ENCODE measurements at regions not wholly inside any gene's neighbourhood (a gene's known extent, or its start where the extent isn't known, plus 50 kb on each side); places are given as distances from the start of the nearest gene placed in this dataset.

GRCh38 chr4:13169731-13170525 lies 314.2 kb downstream of the RAB28 start:
- ATAC-seq (no peak), FAIRE-seq (no peak), DNase-seq (ENCODE audit: extremely low read depth in 1 of 4, low spot score in 3 of 4) (no peak)
- ChIA-PET POLR2A (interaction anchor here (1.1 kb wide), 1 partner anchor 23 kb away, joined by 3 read pairs; no protein-coding TSS in a partner anchor), CTCF (ENCODE audit: low intra/inter-chr PET ratio) (no interaction called here)
- 0% methylated on average over 3 of the region's 3 CpGs for WGBS (ENCODE audit: insufficient coverage, low coverage, missing lambda C conversion rate)
- no peaks in the 10 kb centered on the region for H3K79me2 ChIP-seq (ENCODE audit: control insufficient read depth, insufficient read depth, low read length)
- no peaks in the 10 kb centered on the region for H3K36me3 ChIP-seq (ENCODE audit: control insufficient read depth, insufficient read depth, low read length)
- BruUV-seq (replicated peaks): no TSS peak
- no peak overlapping the region for H3K27ac ChIP-seq (ENCODE audit: extremely low read depth, low read depth, low read length)
- intact Hi-C loops (cut with micrococcal nuclease) (no loop called here), in situ Hi-C loops (cut with MboI) (no loop called here)
- no peak overlapping the region for H3K4me2 ChIP-seq (ENCODE audit: insufficient read depth, low read length)
- H4K20me1 ChIP-seq (replicated peaks; ENCODE audit: control insufficient read depth, insufficient read depth, low read length): no peaks in the 10 kb centered on the region
- no peaks in the 10 kb centered on the region for H3K4me1 ChIP-seq (replicated peaks in 1 of 2; ENCODE audit: control insufficient read depth in 2 of 2, insufficient read depth in 2 of 2, low read length in 2 of 2)
- H2AFZ ChIP-seq (ENCODE audit: low read depth, low read length): no peak overlapping the region
- peaks cover 0 to 8% of the 10 kb centered on the region in 2 experiments; a peak in 2 of 5 replicates for H3K27me3 ChIP-seq (ENCODE audit: control insufficient read depth in 2 of 2, insufficient read depth in 2 of 2, low read length in 2 of 2)
- no peaks in the 10 kb centered on the region for H3K9me1 ChIP-seq (ENCODE audit: control insufficient read depth, insufficient read depth, low read length)
- H3K9ac ChIP-seq (ENCODE audit: insufficient read depth in 1 of 2, low read depth in 2 of 2, low read length in 2 of 2): no peak overlapping the region
- H3K9me3 ChIP-seq (replicated peaks; ENCODE audit: control insufficient read depth, insufficient read depth, low read depth, low read length): no peaks in the 10 kb centered on the region
- no peak overlapping the region for H3K4me3 ChIP-seq
- TF ChIP-seq VEZF1 (CRISPR knock-in tag; IDR thresholded peaks at IDR 0.05): no peak
- TF ChIP-seq C11orf30 (IDR thresholded peaks at IDR 0.05; ENCODE audit: low read depth): no peak
- TF ChIP-seq JUN (IDR thresholded peaks at IDR 0.05; ENCODE audit: borderline replicate concordance, low read depth, low read length): no peak
- no peak for TF ChIP-seq JUN (CRISPR knock-in tag; IDR thresholded peaks at IDR 0.05; ENCODE audit: borderline replicate concordance)
- no peak for TF ChIP-seq ZNF134 (CRISPR knock-in tag; conservative IDR thresholded peaks at IDR 0.05)
- TF ChIP-seq CLOCK (CRISPR knock-in tag; IDR thresholded peaks at IDR 0.05; ENCODE audit: borderline replicate concordance): no peak
- TF ChIP-seq MYC (IDR thresholded peaks at IDR 0.05; ENCODE audit: low read depth, low read length): no peak
- TF ChIP-seq MYC (CRISPR knock-in tag; IDR thresholded peaks at IDR 0.05; ENCODE audit: borderline replicate concordance, low read depth): no peak
- TF ChIP-seq GTF2F1 (IDR thresholded peaks at IDR 0.05; ENCODE audit: low read depth, low read length): no peak
- TF ChIP-seq FOXK2 (conservative IDR thresholded peaks at IDR 0.05 in 1 of 2, IDR thresholded peaks at IDR 0.05 in 1 of 2; ENCODE audit: low read depth in 2 of 2): no peak
- TF ChIP-seq ZKSCAN8 (CRISPR knock-in tag; IDR thresholded peaks at IDR 0.05): no peak
- TF ChIP-seq ZZZ3 (IDR thresholded peaks at IDR 0.05): no peak
- no peak for TF ChIP-seq ZNF57 (CRISPR knock-in tag; IDR thresholded peaks at IDR 0.05)
- no peak for TF ChIP-seq ZNF197 (CRISPR knock-in tag; IDR thresholded peaks at IDR 0.05; ENCODE audit: low read depth)
- no peak for TF ChIP-seq CHD2 (IDR thresholded peaks at IDR 0.05; ENCODE audit: low read depth, low read length)
- TF ChIP-seq ZFP91 (CRISPR knock-in tag; IDR thresholded peaks at IDR 0.05): no peak
- TF ChIP-seq ZNF133 (CRISPR knock-in tag; IDR thresholded peaks at IDR 0.05): no peak
- no peak for TF ChIP-seq SIN3B (IDR thresholded peaks at IDR 0.05; ENCODE audit: low read depth)

Data from K562 (cell line).